ENCODE measurements at regions not wholly inside any gene's neighbourhood (a gene's known extent, or its start where the extent isn't known, plus 50 kb on each side); places are given as distances from the start of the nearest gene placed in this dataset.

DNA sequence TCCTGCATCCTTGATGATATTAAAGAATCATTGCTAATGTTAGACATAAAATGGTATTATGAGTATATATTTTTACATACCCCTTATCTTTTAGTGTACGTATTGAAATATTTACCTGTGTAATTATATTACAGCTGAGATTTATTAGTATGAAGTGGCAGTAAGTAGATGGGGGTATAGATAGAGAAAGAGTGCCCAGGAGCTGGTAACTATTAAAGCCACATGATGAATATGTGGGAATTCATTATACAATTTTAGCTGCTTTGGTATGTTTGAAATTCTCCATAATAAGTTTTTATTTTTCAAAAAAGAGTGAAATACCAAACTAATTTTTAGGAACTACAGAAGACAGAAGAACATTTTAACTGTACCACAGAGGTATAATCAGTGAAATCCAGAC, 339.0 kb downstream of the PLPP3 start:
- TF ChIP-seq, protein P1, sequence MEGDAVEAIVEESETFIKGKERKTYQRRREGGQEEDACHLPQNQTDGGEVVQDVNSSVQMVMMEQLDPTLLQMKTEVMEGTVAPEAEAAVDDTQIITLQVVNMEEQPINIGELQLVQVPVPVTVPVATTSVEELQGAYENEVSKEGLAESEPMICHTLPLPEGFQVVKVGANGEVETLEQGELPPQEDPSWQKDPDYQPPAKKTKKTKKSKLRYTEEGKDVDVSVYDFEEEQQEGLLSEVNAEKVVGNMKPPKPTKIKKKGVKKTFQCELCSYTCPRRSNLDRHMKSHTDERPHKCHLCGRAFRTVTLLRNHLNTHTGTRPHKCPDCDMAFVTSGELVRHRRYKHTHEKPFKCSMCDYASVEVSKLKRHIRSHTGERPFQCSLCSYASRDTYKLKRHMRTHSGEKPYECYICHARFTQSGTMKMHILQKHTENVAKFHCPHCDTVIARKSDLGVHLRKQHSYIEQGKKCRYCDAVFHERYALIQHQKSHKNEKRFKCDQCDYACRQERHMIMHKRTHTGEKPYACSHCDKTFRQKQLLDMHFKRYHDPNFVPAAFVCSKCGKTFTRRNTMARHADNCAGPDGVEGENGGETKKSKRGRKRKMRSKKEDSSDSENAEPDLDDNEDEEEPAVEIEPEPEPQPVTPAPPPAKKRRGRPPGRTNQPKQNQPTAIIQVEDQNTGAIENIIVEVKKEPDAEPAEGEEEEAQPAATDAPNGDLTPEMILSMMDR (IDR thresholded peaks at IDR 0.05; ENCODE audit: low read length): no peak
- no peak for TF ChIP-seq EZH2 (IDR thresholded peaks at IDR 0.05; ENCODE audit: borderline replicate concordance, low read length)
